ENCODE measurements at regions not wholly inside any gene's neighbourhood (a gene's known extent, or its start where the extent isn't known, plus 50 kb on each side); places are given as distances from the start of the nearest gene placed in this dataset.
"Not testable (repeated sequence)": the region's sequence is repeated elsewhere in the genome, so short reads cannot be mapped to it uniquely, and the experiment has no call there.

DNA sequence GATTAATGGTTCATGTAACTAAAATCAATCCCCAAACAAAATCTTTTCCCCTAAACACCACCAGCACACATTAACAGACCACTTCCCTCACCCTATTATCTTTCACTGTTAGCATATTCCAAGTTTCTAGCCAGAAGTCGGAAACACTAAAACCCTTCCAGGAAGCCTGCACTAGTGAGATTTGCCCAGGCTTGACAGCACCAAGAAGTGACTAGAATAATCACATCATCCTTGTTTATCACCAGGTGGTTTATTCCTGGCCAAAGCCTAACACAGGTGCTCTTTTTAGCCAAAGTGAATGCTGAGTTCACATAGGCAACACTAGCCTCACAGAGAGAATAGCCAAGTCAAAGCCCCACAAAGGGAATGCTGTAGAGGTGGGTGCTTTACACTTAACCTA, 221.2 kb upstream of the HNRNPA3 start:
- H3K27ac ChIP-seq, result no peak overlapping the region
- no peak overlapping the region for H3K9ac ChIP-seq
- no peaks in the 10 kb centered on the region for H4K20me1 ChIP-seq
- H3K4me1 ChIP-seq, result peaks cover 0 to 5% (median 0%) of the 10 kb centered on the region in 10 experiments; a peak in 2 of 20 replicates
- no peak for TF ChIP-seq Cebpa-rat (IDR thresholded peaks at IDR 0.05)
- H3K27me3 ChIP-seq, result no peaks in the 10 kb centered on the region
- H3K4me2 ChIP-seq, result no peak overlapping the region
- no peak overlapping the region for H3K4me3 ChIP-seq
- peaks cover 0 to 5% (median 0%) of the 10 kb centered on the region in 11 experiments; a peak in 1 of 22 replicates for H3K9me3 ChIP-seq (replicated peaks in 1 of 11)
- H3K36me3 ChIP-seq, result no peaks in the 10 kb centered on the region

DNA sequence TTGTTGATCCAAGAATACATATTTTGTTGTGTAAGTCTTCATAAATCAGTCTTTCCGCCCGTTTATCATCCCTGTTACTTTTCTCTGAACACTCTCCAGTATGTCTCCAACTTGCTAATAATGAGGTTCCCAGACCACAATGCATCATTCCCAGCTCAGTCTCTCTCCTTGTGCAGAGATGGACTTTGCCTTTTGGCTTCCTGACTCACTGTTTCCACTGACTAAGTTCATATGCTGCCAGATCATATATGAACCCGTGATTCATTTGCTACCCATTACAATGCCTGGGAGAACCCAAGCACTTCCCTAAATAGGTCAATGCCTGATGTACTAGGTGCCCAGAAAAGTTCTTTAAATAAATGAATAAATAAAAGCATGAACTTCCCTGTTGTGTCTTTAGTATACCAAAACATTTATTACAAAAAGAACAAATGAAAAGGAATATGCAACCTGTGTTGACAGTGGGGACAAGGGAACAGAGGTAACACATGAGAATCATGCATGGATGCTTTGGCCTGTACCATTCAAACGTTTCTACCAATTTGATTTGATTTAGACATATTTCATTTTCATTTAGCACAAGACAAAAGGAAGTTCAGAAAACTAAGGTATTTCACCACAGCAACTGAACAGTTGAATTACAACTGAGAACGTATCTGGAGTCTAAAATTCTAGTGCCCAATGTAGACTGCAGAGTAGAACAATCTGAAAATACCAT, 215.4 kb upstream of the HNRNPA3 start:
- H3K27me3 ChIP-seq, result no peaks in the 10 kb centered on the region
- peak overlapping the region in 7 of 11 experiments; percentile 2 to 74 (median 51); a peak in 11 of 22 replicates for H3K27ac ChIP-seq
- no peak overlapping the region for H3K9ac ChIP-seq
- no peaks in the 10 kb centered on the region for H4K20me1 ChIP-seq
- no peaks in the 10 kb centered on the region for H3K36me3 ChIP-seq
- H3K4me3 ChIP-seq, result no peak overlapping the region
- TF ChIP-seq Cebpa-rat (IDR thresholded peaks at IDR 0.05), result no peak
- peaks cover 0 to 5% (median 0%) of the 10 kb centered on the region in 11 experiments; a peak in 3 of 22 replicates for H3K9me3 ChIP-seq (replicated peaks in 1 of 11)
- H3K4me2 ChIP-seq, result peak overlapping the region; percentile 45 to 79 (median 64)
- peaks cover 39 to 45% (median 42%) of the 10 kb centered on the region in 10 experiments for H3K4me1 ChIP-seq

DNA sequence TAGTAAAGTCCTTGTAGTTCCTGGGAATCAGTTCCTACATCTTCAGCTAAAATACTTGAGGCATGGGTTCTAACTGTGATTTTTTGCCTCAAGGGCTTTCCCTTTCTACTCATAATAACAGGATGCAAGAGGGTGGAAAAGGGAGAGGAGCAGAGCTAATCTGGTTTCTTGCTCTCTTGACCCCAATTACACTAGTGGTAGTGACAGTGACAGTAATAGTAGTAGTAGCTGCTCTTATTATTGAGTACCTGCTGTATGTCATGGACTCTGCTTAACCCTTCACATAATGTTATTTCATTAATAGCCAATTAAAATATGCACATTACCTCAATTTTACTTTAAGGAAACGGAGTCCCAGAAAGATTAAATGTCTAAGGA, 214.8 kb upstream of the HNRNPA3 start:
- Histone ChIP-seq H3K27ac (peak overlapping the region in 7 of 11 experiments; percentile 2 to 74 (median 51); a peak in 11 of 22 replicates), H3K4me1 (peaks cover 39 to 45% (median 42%) of the 10 kb centered on the region in 10 experiments), H3K27me3 (no peaks in the 10 kb centered on the region), H3K9me3 (replicated peaks in 1 of 11) (peaks cover 0 to 5% (median 0%) of the 10 kb centered on the region in 11 experiments; a peak in 5 of 22 replicates), H3K4me2 (peak overlapping the region; percentile 45 to 79 (median 64)), H3K36me3 (no peaks in the 10 kb centered on the region), H3K9ac (no peak overlapping the region), H4K20me1 (no peaks in the 10 kb centered on the region), H3K4me3 (no peak overlapping the region)
- TF ChIP-seq Cebpa-rat (IDR thresholded peaks at IDR 0.05), result no peak

DNA sequence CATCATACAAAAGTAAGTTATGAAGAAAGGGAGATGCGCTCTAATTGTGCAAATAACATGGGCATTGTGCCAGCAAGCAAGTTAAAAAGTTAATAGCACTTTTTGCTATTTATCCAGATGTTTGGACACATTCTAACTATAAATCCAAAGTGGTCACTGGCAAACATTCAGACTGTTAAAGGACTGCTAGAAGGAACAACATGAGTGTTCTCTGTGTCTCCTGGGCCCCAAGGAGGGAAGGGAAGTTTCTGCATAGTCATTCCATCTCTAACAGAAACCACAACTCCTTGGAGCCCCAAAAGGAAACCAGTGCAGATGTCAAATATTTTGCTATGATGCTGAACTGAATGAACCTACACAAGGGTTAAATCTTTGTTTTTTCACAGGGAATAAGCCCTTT, 213.3 kb upstream of the HNRNPA3 start:
- Histone ChIP-seq H3K27me3 (no peaks in the 10 kb centered on the region), H3K4me3 (no peak overlapping the region), H3K27ac (peak overlapping the region in 9 of 11 experiments; percentile 20 to 87 (median 74); a peak in 18 of 22 replicates), H3K9ac (peak overlapping the region in 6 of 11 experiments; percentile 27 to 70 (median 44); a peak in 10 of 22 replicates), H4K20me1 (no peaks in the 10 kb centered on the region), H3K4me1 (peaks cover 39 to 45% (median 42%) of the 10 kb centered on the region in 10 experiments), H3K36me3 (no peaks in the 10 kb centered on the region), H3K4me2 (peak overlapping the region; percentile 40 to 79 (median 67)), H3K9me3 (replicated peaks in 1 of 11) (peaks cover 0 to 8% (median 0%) of the 10 kb centered on the region in 11 experiments; a peak in 4 of 22 replicates)
- no peak for TF ChIP-seq Cebpa-rat (IDR thresholded peaks at IDR 0.05)

DNA sequence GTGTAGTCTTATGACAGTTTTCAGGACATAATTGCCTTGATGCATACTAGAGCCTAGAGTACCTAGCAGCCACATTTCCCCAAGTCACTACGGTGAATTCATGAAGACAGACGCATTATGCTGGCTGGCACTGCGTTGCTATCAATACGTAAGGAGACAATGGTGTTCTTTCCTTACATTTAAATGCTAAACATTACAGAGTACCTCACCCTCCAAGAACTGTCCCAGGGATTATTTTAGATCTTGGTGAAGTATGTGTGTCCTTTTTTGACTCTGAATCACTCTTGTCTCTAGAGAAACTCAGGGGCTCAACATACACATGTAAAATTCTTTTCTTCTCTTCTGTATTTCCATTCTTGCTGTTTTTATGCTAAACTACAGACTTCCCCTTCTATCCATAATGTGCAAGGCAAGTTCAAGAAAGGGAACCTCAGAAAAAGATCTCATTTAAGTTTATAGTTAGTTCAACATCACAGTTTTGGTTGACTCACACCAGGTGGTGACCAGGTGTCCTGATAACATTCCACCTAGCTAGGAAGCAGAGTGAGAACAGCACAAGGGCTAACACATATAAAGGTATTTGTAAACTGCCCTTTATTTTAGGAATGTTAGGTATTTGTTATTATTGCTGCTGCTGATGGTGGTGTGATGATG, 212.4 kb upstream of the HNRNPA3 start:
- Histone ChIP-seq H3K9ac (peak overlapping the region in 4 of 11 experiments; percentile 8 to 59 (median 36); a peak in 4 of 22 replicates), H3K4me2 (peak overlapping the region; percentile 40 to 79 (median 67)), H3K27ac (peak overlapping the region in 8 of 11 experiments; percentile 33 to 87 (median 76); a peak in 14 of 22 replicates), H3K4me1 (peaks cover 39 to 45% (median 42%) of the 10 kb centered on the region in 10 experiments), H3K9me3 (replicated peaks in 1 of 11) (peaks cover 0 to 8% (median under 1%) of the 10 kb centered on the region in 11 experiments; a peak in 4 of 22 replicates), H3K4me3 (no peak overlapping the region), H3K36me3 (no peaks in the 10 kb centered on the region), H3K27me3 (no peaks in the 10 kb centered on the region), H4K20me1 (no peaks in the 10 kb centered on the region)
- no peak for TF ChIP-seq Cebpa-rat (IDR thresholded peaks at IDR 0.05)

DNA sequence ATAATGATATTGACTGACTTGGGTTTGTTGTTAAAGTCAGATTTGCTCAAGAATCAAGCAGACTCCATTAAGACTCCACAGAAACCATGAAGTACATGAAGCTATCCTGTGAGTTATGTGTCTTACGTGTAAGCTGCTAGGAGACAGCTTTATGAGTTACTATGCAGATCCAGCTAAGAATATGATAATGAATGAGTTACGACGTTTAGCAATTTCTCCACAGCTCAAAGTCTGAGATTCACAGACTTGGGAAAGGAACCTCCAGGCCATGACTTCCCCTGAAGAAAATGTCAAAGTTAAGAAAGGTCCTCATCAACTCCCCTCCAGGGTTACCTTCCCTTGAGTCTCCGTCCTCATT, 211.9 kb upstream of the HNRNPA3 start:
- peak overlapping the region in 5 of 11 experiments; percentile 72 to 87 (median 79); a peak in 7 of 22 replicates for H3K27ac ChIP-seq
- TF ChIP-seq Cebpa-rat (IDR thresholded peaks at IDR 0.05), result no peak
- H3K27me3 ChIP-seq, result no peaks in the 10 kb centered on the region
- H3K9me3 ChIP-seq (replicated peaks in 1 of 11), result peaks cover 0 to 8% (median 4%) of the 10 kb centered on the region in 11 experiments; a peak in 7 of 22 replicates
- peak overlapping the region in 8 of 11 experiments; percentile 62 to 79 (median 72); a peak in 17 of 22 replicates for H3K4me2 ChIP-seq
- no peaks in the 10 kb centered on the region for H3K36me3 ChIP-seq
- H3K4me3 ChIP-seq, result no peak overlapping the region
- peaks cover 39 to 45% (median 42%) of the 10 kb centered on the region in 10 experiments for H3K4me1 ChIP-seq
- no peaks in the 10 kb centered on the region for H4K20me1 ChIP-seq
- no peak overlapping the region for H3K9ac ChIP-seq

DNA sequence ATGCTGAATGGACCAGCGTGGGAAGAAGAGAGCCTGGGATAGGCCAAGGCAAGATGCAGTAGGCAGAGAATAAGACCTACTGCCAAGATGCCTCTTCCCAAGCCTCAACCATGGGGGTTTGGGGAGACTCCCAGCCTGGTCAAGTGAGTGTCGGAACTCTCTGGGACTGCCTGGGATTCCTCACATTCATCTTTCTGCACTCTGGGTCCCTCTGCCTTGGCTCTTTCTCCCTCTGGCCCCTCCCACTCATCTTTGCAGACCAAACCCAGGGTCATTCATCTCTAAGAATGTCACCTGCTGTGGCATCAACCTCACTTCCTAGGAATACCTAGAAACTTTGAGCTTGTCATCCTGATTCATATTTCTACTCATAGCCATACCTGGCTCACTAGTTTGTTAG, 211.3 kb upstream of the HNRNPA3 start:
- TF ChIP-seq Cebpa-rat (IDR thresholded peaks at IDR 0.05), result no peak
- Histone ChIP-seq H3K4me3 (no peak overlapping the region), H3K36me3 (no peaks in the 10 kb centered on the region), H4K20me1 (no peaks in the 10 kb centered on the region), H3K27ac (peak overlapping the region in 2 of 11 experiments; percentile 82 to 87; a peak in 2 of 22 replicates), H3K4me2 (no peak overlapping the region), H3K9me3 (replicated peaks in 1 of 11) (peaks cover 0 to 11% (median 6%) of the 10 kb centered on the region in 11 experiments; a peak in 8 of 22 replicates), H3K9ac (no peak overlapping the region), H3K27me3 (no peaks in the 10 kb centered on the region), H3K4me1 (peaks cover 39 to 45% (median 42%) of the 10 kb centered on the region in 10 experiments)

DNA sequence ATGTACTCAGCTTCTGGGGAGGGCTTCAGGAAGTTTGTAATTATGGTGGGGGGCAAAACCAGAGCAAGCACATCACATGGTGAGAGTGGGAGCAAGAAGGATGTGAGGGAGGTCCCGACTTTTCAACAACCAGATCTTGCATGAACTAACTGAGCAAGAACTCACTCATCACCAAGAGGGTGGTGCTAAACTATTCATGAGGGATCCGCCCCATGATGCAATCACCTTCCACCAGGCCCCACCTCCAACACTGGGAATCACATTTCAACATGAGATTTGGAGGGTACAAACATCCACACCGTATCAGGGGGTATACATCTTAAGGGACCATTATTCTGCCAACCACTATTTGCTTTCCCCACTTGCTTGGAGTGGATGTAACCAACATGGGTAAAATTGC, 209.6 kb upstream of the HNRNPA3 start:
- Histone ChIP-seq H3K9me3 (replicated peaks in 1 of 11) (peaks cover 8 to 23% (median 13%) of the 10 kb centered on the region in 11 experiments; a peak in 21 of 22 replicates), H3K27ac (no peak overlapping the region), H3K36me3 (no peaks in the 10 kb centered on the region; a peak in 1 of 22 replicates), H3K4me3 (no peak overlapping the region), H3K4me2 (no peak overlapping the region), H3K9ac (no peak overlapping the region), H4K20me1 (no peaks in the 10 kb centered on the region), H3K4me1 (peaks cover 26 to 31% (median 29%) of the 10 kb centered on the region in 10 experiments), H3K27me3 (no peaks in the 10 kb centered on the region)
- no peak for TF ChIP-seq Cebpa-rat (IDR thresholded peaks at IDR 0.05)

DNA sequence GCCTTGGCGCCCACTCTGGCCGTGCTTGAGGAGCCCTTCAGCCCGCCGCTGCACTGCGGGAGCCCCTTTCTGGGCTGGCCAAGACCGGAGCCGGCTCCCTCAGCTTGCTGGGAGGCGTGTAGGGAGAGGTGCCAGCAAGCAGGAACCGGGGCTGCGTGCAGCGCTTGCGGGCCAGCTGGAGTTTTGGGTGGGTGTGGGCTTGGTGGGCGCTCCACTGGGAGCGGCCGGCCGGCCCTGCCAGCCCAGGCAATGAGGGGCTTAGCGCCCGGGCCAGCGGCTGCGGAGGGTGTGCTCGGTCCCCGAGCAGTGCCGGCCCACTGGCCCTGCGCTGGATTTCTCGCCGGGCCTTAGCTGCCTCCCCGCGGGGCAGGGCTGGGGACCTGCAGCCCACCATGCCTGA, 204.9 kb upstream of the HNRNPA3 start:
- H3K4me1 ChIP-seq, H3K4me3 ChIP-seq, H3K36me3 ChIP-seq, H3K27me3 ChIP-seq, H3K27ac ChIP-seq, H3K9ac ChIP-seq, H4K20me1 ChIP-seq, H3K4me2 ChIP-seq: not testable (repeated sequence)
- H3K9me3 ChIP-seq (replicated peaks in 1 of 11), result peaks cover 17 to 28% (median 20%) of the 10 kb centered on the region in 11 experiments; a peak in 21 of 22 replicates

DNA sequence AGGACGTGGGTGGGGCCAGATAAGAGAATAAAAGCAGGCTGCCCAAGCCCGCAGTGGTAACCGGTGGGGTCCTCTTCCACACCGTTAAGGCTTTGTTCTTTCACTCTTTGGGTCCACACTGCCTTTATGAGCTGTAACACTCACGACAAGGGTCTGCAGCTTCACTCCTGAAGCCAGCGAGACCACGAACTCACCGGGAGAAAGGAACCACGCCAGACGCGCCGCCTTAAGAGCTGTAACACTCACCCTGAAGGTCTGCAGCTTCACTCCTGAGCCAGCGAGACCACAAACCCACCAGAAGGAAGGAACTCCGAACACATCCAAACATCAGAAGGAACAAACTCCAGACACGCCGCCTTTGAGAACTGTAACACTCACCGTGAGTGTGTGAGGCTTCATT, 203.9 kb upstream of the HNRNPA3 start:
- H3K27me3 ChIP-seq, H3K4me3 ChIP-seq, H3K4me1 ChIP-seq, H3K9ac ChIP-seq, H3K4me2 ChIP-seq, H3K36me3 ChIP-seq, H4K20me1 ChIP-seq, H3K27ac ChIP-seq: not testable (repeated sequence)
- peaks cover 14 to 28% (median 18%) of the 10 kb centered on the region in 11 experiments; a peak in 21 of 22 replicates for H3K9me3 ChIP-seq (replicated peaks in 1 of 11)
